Coronary artery (tissue), 2 donors: ENCODE measurements at regions not wholly inside any gene's neighbourhood (a gene's known extent, or its start where the extent isn't known, plus 50 kb on each side); places are given as distances from the start of the nearest gene placed in this dataset.

Experiments
- DNase-seq: peaks from one replicate; pipeline ENCODE4 v3.0.0-alpha.2; 2017; ENCODE audit warnings: low spot score
- H3K27ac ChIP-seq, 2 donors: fragments of 200-600 bp; sonication (generic); one replicate each; pipeline ENCODE4 v1.5.1; 2016 to 2019
- H3K4me3 ChIP-seq: fragments of 200-600 bp; sonication (generic); 2 replicates; pipeline ENCODE4 v1.5.1; 2016; ENCODE audit warnings: mild to moderate bottlenecking, moderate library complexity
- CTCF ChIP-seq: fragments of 200-600 bp; sonication (generic); IDR thresholded peaks from one replicate; pipeline ENCODE4 v1.5.1; 2019; ENCODE audit warnings: antibody characterized with exemption

- DNase-seq: no peak
- TF ChIP-seq CTCF: no peak
- no peak overlapping the region for H3K27ac ChIP-seq
- H3K4me3 ChIP-seq: no peak overlapping the region
Observed at GRCh38 chr10:106474876-106475275, 689.6 kb downstream of the SORCS1 start.

GRCh38 chr10:106473129-106473685 is 691.3 kb downstream of the SORCS1 start:
- Histone ChIP-seq H3K4me3 (no peak overlapping the region), H3K27ac (no peak overlapping the region)
- TF ChIP-seq CTCF: no peak
- DNase-seq: no peak

GRCh38 chr10:106467506-106467905 is 697.0 kb downstream of the SORCS1 start:
- no peak for TF ChIP-seq CTCF
- H3K27ac ChIP-seq: no peak overlapping the region
- no peak for DNase-seq
- no peak overlapping the region for H3K4me3 ChIP-seq

GRCh38 chr10:106457522-106457921 is 707.0 kb downstream of the SORCS1 start:
- DNase-seq: no peak
- TF ChIP-seq CTCF: no peak
- Histone ChIP-seq H3K4me3 (no peak overlapping the region), H3K27ac (no peak overlapping the region)

GRCh38 chr10:106454233-106454632 is 710.3 kb downstream of the SORCS1 start:
- no peak for TF ChIP-seq CTCF
- H3K27ac ChIP-seq: no peak overlapping the region

GRCh38 chr10:106450966-106451365 is 713.5 kb downstream of the SORCS1 start:
- Histone ChIP-seq H3K4me3 (no peak overlapping the region), H3K27ac (no peak overlapping the region)
- no peak for TF ChIP-seq CTCF
- no peak for DNase-seq

More at GRCh38 chr10:106454233-106454632, 710.3 kb downstream of the SORCS1 start:
- H3K4me3 ChIP-seq: no peak overlapping the region
- no peak for DNase-seq

GRCh38 chr10:106446920-106447319 is 717.6 kb downstream of the SORCS1 start:
- H3K27ac ChIP-seq: no peak overlapping the region
- H3K4me3 ChIP-seq: no peak overlapping the region
- TF ChIP-seq CTCF: no peak
- no peak for DNase-seq
